Activated CD8-positive, alpha-beta memory T cell treated with anti-CD3 and anti-CD28 coated beads, Interleukin-2, amount 50 U/mL, for 24 hours (primary cell): ENCODE measurements at regions not wholly inside any gene's neighbourhood (a gene's known extent, or its start where the extent isn't known, plus 50 kb on each side); places are given as distances from the start of the nearest gene placed in this dataset.

Experiments
- DNase-seq: peaks from one replicate; pipeline ENCODE4 v3.0.0-alpha.2; 2020; ENCODE audit errors: extremely low read depth

GRCh38 chr10:78319371-78319770 lies 285.7 kb downstream of the RPS24 start:
- no peak for DNase-seq

- no peak for DNase-seq
These were observed 286.2 kb downstream of the RPS24 start for GRCh38 chr10:78319841-78320240.

GRCh38 chr10:78320506-78320905 lies 286.8 kb downstream of the RPS24 start:
- DNase-seq = no peak

GRCh38 chr10:78321000-78321399 lies 287.3 kb downstream of the RPS24 start:
- no peak for DNase-seq

GRCh38 chr10:78321500-78321899 lies 287.8 kb downstream of the RPS24 start:
- DNase-seq = no peak

- no peak for DNase-seq
These were observed 292.7 kb downstream of the RPS24 start for GRCh38 chr10:78326372-78326771.

- no peak for DNase-seq
These were observed 294.3 kb downstream of the RPS24 start for GRCh38 chr10:78327778-78328591.

GRCh38 chr10:78328592-78329404 lies 295.1 kb downstream of the RPS24 start:
- no peak for DNase-seq

- no peak for DNase-seq
These were observed 297.2 kb downstream of the RPS24 start for GRCh38 chr10:78330884-78331283.

GRCh38 chr10:78331391-78331922 lies 297.8 kb downstream of the RPS24 start:
- DNase-seq = no peak

- no peak for DNase-seq
These were observed 298.3 kb downstream of the RPS24 start for GRCh38 chr10:78332012-78332411.

- no peak for DNase-seq
These were observed 299.0 kb downstream of the RPS24 start for GRCh38 chr10:78332657-78333056.

- DNase-seq = no peak
These were observed 299.9 kb downstream of the RPS24 start for GRCh38 chr10:78333362-78334143.

GRCh38 chr10:78335371-78335690 lies 301.7 kb downstream of the RPS24 start:
- DNase-seq = no peak

- DNase-seq = no peak
These were observed 302.2 kb downstream of the RPS24 start for GRCh38 chr10:78335691-78336401.

GRCh38 chr10:78336402-78336791 lies 302.7 kb downstream of the RPS24 start:
- DNase-seq = no peak

GRCh38 chr10:78337016-78337415 lies 303.4 kb downstream of the RPS24 start:
- no peak for DNase-seq

GRCh38 chr10:78337646-78338391 lies 304.2 kb downstream of the RPS24 start:
- no peak for DNase-seq

GRCh38 chr10:78338717-78339116 lies 305.1 kb downstream of the RPS24 start:
- DNase-seq = no peak

- no peak for DNase-seq
These were observed 305.6 kb downstream of the RPS24 start for GRCh38 chr10:78339251-78339650.
